ENCODE measurements at regions not wholly inside any gene's neighbourhood (a gene's known extent, or its start where the extent isn't known, plus 50 kb on each side); places are given as distances from the start of the nearest gene placed in this dataset.

DNA sequence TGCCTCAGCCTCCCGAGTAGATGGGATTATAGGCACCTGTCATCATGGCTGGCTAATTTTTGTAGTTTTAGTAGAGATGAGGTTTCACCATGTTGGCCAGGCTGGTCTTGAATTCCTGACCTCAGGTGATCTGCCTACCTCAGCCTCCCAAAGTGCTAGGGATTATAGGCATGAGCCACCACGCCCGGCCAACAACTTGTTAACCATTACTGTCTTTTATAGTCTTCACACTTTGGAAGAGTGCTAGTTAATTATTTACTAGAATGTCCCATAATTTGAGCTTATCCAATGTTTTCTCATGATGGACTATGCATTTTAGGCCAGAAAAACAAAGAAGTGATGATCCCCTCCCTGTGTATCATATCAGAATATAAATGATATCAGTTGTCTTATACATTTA is 288.6 kb upstream of the CBLB start:
- WGBS, 2 donors (ENCODE audit: extremely low coverage in 2 of 2, insufficient read length in 2 of 2, insufficient replicate concordance in 1 of 2), result no CpG with 5 or more reads among the region's 3 CpGs
- no peak overlapping the region for H3K27ac ChIP-seq (replicated peaks; ENCODE audit: low read length)
- H3K4me3 ChIP-seq (ENCODE audit: low read length in 2 of 2), result no peak overlapping the region
- no peak overlapping the region for H2BK12ac ChIP-seq (ENCODE audit: low read length)
- H3K9ac ChIP-seq (ENCODE audit: low read depth, low read length, poor library complexity), result no peak overlapping the region
- no peak overlapping the region for H2AFZ ChIP-seq (ENCODE audit: low read length)
- DNase-seq (ENCODE audit: low spot score), result no peak
- no peak overlapping the region for H3K14ac ChIP-seq (ENCODE audit: low read length)
- H2BK5ac ChIP-seq (ENCODE audit: low read length), result no peak overlapping the region
- peak overlapping the region; percentile 2 for H3K4me2 ChIP-seq (ENCODE audit: insufficient read depth, low read length, poor library complexity, severe bottlenecking)
- H2BK15ac ChIP-seq (ENCODE audit: low read length), result no peak overlapping the region
- H4K91ac ChIP-seq (ENCODE audit: low read depth, low read length, poor library complexity), result no peak overlapping the region
- no peak overlapping the region for H4K8ac ChIP-seq (ENCODE audit: low read depth, low read length)
- H3K18ac ChIP-seq (ENCODE audit: low read length), result no peak overlapping the region
- H2BK120ac ChIP-seq (ENCODE audit: low read depth, low read length), result no peak overlapping the region
- H2AK5ac ChIP-seq (ENCODE audit: low read depth, low read length), result no peak overlapping the region
- no peaks in the 10 kb centered on the region for H3K9me3 ChIP-seq (replicated peaks in 1 of 2; ENCODE audit: control insufficient read depth in 2 of 2, insufficient read depth in 1 of 2, low read depth in 1 of 2, low read length in 2 of 2)
- no peaks in the 10 kb centered on the region for H3K79me1 ChIP-seq (ENCODE audit: low read depth, low read length)
- H3K4ac ChIP-seq (ENCODE audit: low read length), result no peak overlapping the region
- H3K23ac ChIP-seq (ENCODE audit: low read depth, low read length, poor library complexity), result no peak overlapping the region
- H3K36me3 ChIP-seq (replicated peaks in 1 of 2; ENCODE audit: control insufficient read depth in 2 of 2, insufficient read depth in 2 of 2, low read length in 2 of 2), result no peaks in the 10 kb centered on the region
- no peaks in the 10 kb centered on the region for H3K4me1 ChIP-seq (ENCODE audit: control insufficient read depth in 2 of 2, insufficient read depth in 1 of 2, low read depth in 1 of 2, low read length in 2 of 2)
- H3K27me3 ChIP-seq (ENCODE audit: control insufficient read depth in 3 of 3, insufficient read depth in 3 of 3, low read depth in 1 of 3, low read length in 3 of 3), result no peaks in the 10 kb centered on the region

DNA sequence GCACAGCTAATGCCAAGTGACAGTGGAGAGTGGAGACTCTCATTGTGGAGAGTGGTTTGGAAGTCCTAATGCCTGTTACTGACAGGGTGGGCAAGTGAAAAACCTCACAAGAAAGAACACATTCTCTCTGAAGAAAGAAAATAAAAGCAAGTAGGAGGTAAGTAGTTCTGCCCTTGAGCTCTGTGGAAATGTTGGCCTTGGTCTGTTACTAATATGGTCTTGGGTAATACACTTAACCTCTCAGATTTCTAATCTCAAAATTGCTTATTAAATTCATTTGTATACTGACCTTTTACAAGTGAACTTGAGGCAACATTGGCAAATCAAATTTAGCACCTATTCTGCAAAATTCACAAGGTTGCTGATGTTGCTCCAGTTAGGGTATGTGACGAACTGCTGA is 291.6 kb upstream of the CBLB start:
- H4K91ac ChIP-seq (ENCODE audit: low read depth, low read length, poor library complexity), result no peak overlapping the region
- no peak overlapping the region for H2BK120ac ChIP-seq (ENCODE audit: low read depth, low read length)
- DNase-seq (ENCODE audit: low spot score), result no peak
- H2BK5ac ChIP-seq (ENCODE audit: low read length), result no peak overlapping the region
- H3K4me1 ChIP-seq (ENCODE audit: control insufficient read depth in 2 of 2, insufficient read depth in 1 of 2, low read depth in 1 of 2, low read length in 2 of 2), result no peaks in the 10 kb centered on the region
- no peak overlapping the region for H3K4me3 ChIP-seq (ENCODE audit: low read length in 2 of 2)
- H3K4me2 ChIP-seq (ENCODE audit: insufficient read depth, low read length, poor library complexity, severe bottlenecking), result no peak overlapping the region
- no peaks in the 10 kb centered on the region for H3K27me3 ChIP-seq (ENCODE audit: control insufficient read depth in 3 of 3, insufficient read depth in 3 of 3, low read depth in 1 of 3, low read length in 3 of 3)
- H3K9ac ChIP-seq (ENCODE audit: low read depth, low read length, poor library complexity), result no peak overlapping the region
- no peak overlapping the region for H3K4ac ChIP-seq (ENCODE audit: low read length)
- WGBS, 2 donors (ENCODE audit: extremely low coverage in 2 of 2, insufficient read length in 2 of 2, insufficient replicate concordance in 1 of 2), result no CpG with 5 or more reads among the region's 1 CpG
- H3K36me3 ChIP-seq (replicated peaks in 1 of 2; ENCODE audit: control insufficient read depth in 2 of 2, insufficient read depth in 2 of 2, low read length in 2 of 2), result no peaks in the 10 kb centered on the region
- no peaks in the 10 kb centered on the region for H3K79me1 ChIP-seq (ENCODE audit: low read depth, low read length)
- no peak overlapping the region for H2BK15ac ChIP-seq (ENCODE audit: low read length)
- H2BK12ac ChIP-seq (ENCODE audit: low read length), result no peak overlapping the region
- no peak overlapping the region for H4K8ac ChIP-seq (ENCODE audit: low read depth, low read length)
- no peak overlapping the region for H3K27ac ChIP-seq (replicated peaks; ENCODE audit: low read length)
- H2AFZ ChIP-seq (ENCODE audit: low read length), result no peak overlapping the region
- no peaks in the 10 kb centered on the region for H3K9me3 ChIP-seq (replicated peaks in 1 of 2; ENCODE audit: control insufficient read depth in 2 of 2, insufficient read depth in 1 of 2, low read depth in 1 of 2, low read length in 2 of 2)
- H3K23ac ChIP-seq (ENCODE audit: low read depth, low read length, poor library complexity), result no peak overlapping the region
- H3K14ac ChIP-seq (ENCODE audit: low read length), result no peak overlapping the region
- no peak overlapping the region for H2AK5ac ChIP-seq (ENCODE audit: low read depth, low read length)
- no peak overlapping the region for H3K18ac ChIP-seq (ENCODE audit: low read length)

- Histone ChIP-seq H3K23ac (ENCODE audit: low read depth, low read length, poor library complexity) (no peak overlapping the region), H2BK5ac (ENCODE audit: low read length) (no peak overlapping the region), H2BK15ac (ENCODE audit: low read length) (no peak overlapping the region), H3K79me1 (ENCODE audit: low read depth, low read length) (no peaks in the 10 kb centered on the region), H3K18ac (ENCODE audit: low read length) (no peak overlapping the region), H3K4me3 (ENCODE audit: low read length in 2 of 2) (no peak overlapping the region), H3K9ac (ENCODE audit: low read depth, low read length, poor library complexity) (no peak overlapping the region), H3K4me1 (ENCODE audit: control insufficient read depth in 2 of 2, insufficient read depth in 1 of 2, low read depth in 1 of 2, low read length in 2 of 2) (no peaks in the 10 kb centered on the region), H3K4me2 (ENCODE audit: insufficient read depth, low read length, poor library complexity, severe bottlenecking) (no peak overlapping the region), H3K9me3 (replicated peaks in 1 of 2; ENCODE audit: control insufficient read depth in 2 of 2, insufficient read depth in 1 of 2, low read depth in 1 of 2, low read length in 2 of 2) (no peaks in the 10 kb centered on the region), H2AK5ac (ENCODE audit: low read depth, low read length) (no peak overlapping the region), H3K27me3 (ENCODE audit: control insufficient read depth in 3 of 3, insufficient read depth in 3 of 3, low read depth in 1 of 3, low read length in 3 of 3) (no peaks in the 10 kb centered on the region), H2BK12ac (ENCODE audit: low read length) (no peak overlapping the region), H4K91ac (ENCODE audit: low read depth, low read length, poor library complexity) (no peak overlapping the region), H4K8ac (ENCODE audit: low read depth, low read length) (no peak overlapping the region), H3K4ac (ENCODE audit: low read length) (no peak overlapping the region), H3K14ac (ENCODE audit: low read length) (no peak overlapping the region), H2BK120ac (ENCODE audit: low read depth, low read length) (no peak overlapping the region), H3K27ac (replicated peaks; ENCODE audit: low read length) (no peak overlapping the region), H3K36me3 (replicated peaks in 1 of 2; ENCODE audit: control insufficient read depth in 2 of 2, insufficient read depth in 2 of 2, low read length in 2 of 2) (no peaks in the 10 kb centered on the region), H2AFZ (ENCODE audit: low read length) (no peak overlapping the region)
- no CpG with 5 or more reads among the region's 4 CpGs for WGBS, 2 donors (ENCODE audit: extremely low coverage in 2 of 2, insufficient read length in 2 of 2, insufficient replicate concordance in 1 of 2)
- DNase-seq (ENCODE audit: low spot score), result no peak
Measured at GRCh38 chr3:106161246-106161645, 292.4 kb upstream of the CBLB start.

DNA sequence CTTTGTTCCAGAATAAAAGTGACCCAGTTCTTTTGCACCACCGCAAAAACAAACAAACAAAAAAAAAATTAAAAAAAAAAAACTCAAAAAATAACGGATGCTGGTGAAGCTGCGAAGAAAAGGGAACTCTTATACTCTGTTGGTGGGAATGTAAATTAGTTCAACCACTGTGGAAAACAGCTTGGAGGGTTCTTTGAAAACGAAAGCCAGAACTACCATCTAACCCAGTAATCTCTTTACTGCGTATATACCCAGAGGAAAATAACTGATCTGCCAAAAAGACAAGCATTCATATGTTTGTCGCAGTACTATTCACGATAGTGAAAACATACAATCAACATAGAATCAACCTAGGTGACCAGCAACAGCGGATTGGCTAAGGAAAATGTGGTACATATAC is 298.9 kb upstream of the CBLB start:
- H3K27me3 ChIP-seq (ENCODE audit: control insufficient read depth in 3 of 3, insufficient read depth in 3 of 3, low read depth in 1 of 3, low read length in 3 of 3), result no peaks in the 10 kb centered on the region
- no peak overlapping the region for H3K23ac ChIP-seq (ENCODE audit: low read depth, low read length, poor library complexity)
- no peak overlapping the region for H2AK5ac ChIP-seq (ENCODE audit: low read depth, low read length)
- no peak overlapping the region for H3K4me2 ChIP-seq (ENCODE audit: insufficient read depth, low read length, poor library complexity, severe bottlenecking)
- no peak overlapping the region for H3K14ac ChIP-seq (ENCODE audit: low read length)
- H2BK5ac ChIP-seq (ENCODE audit: low read length), result no peak overlapping the region
- no peak overlapping the region for H3K18ac ChIP-seq (ENCODE audit: low read length)
- H3K4ac ChIP-seq (ENCODE audit: low read length), result no peak overlapping the region
- H2BK12ac ChIP-seq (ENCODE audit: low read length), result no peak overlapping the region
- no peaks in the 10 kb centered on the region for H3K36me3 ChIP-seq (replicated peaks in 1 of 2; ENCODE audit: control insufficient read depth in 2 of 2, insufficient read depth in 2 of 2, low read length in 2 of 2)
- no peaks in the 10 kb centered on the region for H3K4me1 ChIP-seq (ENCODE audit: control insufficient read depth in 2 of 2, insufficient read depth in 1 of 2, low read depth in 1 of 2, low read length in 2 of 2)
- H4K91ac ChIP-seq (ENCODE audit: low read depth, low read length, poor library complexity), result no peak overlapping the region
- H4K8ac ChIP-seq (ENCODE audit: low read depth, low read length), result no peak overlapping the region
- H2AFZ ChIP-seq (ENCODE audit: low read length), result no peak overlapping the region
- no peak overlapping the region for H3K4me3 ChIP-seq (ENCODE audit: low read length in 2 of 2)
- H3K79me1 ChIP-seq (ENCODE audit: low read depth, low read length), result no peaks in the 10 kb centered on the region
- H3K9ac ChIP-seq (ENCODE audit: low read depth, low read length, poor library complexity), result no peak overlapping the region
- no CpG with 5 or more reads among the region's 8 CpGs for WGBS, 2 donors (ENCODE audit: extremely low coverage in 2 of 2, insufficient read length in 2 of 2, insufficient replicate concordance in 1 of 2)
- H2BK15ac ChIP-seq (ENCODE audit: low read length), result no peak overlapping the region
- no peak for DNase-seq (ENCODE audit: low spot score)
- no peaks in the 10 kb centered on the region for H3K9me3 ChIP-seq (replicated peaks in 1 of 2; ENCODE audit: control insufficient read depth in 2 of 2, insufficient read depth in 1 of 2, low read depth in 1 of 2, low read length in 2 of 2)
- H3K27ac ChIP-seq (replicated peaks; ENCODE audit: low read length), result no peak overlapping the region
- H2BK120ac ChIP-seq (ENCODE audit: low read depth, low read length), result no peak overlapping the region

Measured in neuronal stem cell (in vitro differentiated cells).